PC-3 (cell line): ENCODE measurements at regions not wholly inside any gene's neighbourhood (a gene's known extent, or its start where the extent isn't known, plus 50 kb on each side); places are given as distances from the start of the nearest gene placed in this dataset.
A peak's percentile ranks its signal among the peaks of the same experiment; 100 is the strongest.

Experiments used
- ATAC-seq: fragments of 200-7000 bp; cut with Tn5 transposase; 2 replicates; pipeline ENCODE4 v1.9.1; 2020; ENCODE audit warnings: mild to moderate bottlenecking, moderate library complexity
- BruUV-seq: library from RNA; stranded (reverse); fragments of 400-500 nt; replicated peaks from 2 replicates; lab custom pipeline; 2021; lab: Mats Ljungman, UMichigan
- CTCF ChIA-PET: fragments of 300-600 bp; sonication (Branson Sonifier 250); formaldehyde crosslinking; loops from one replicate; lab custom pipeline; 2022; ENCODE audit warnings: antibody characterized with exemption; lab: Charles Lee
- POLR2A ChIA-PET: fragments of 300-600 bp; sonication (Branson Sonifier 250); formaldehyde crosslinking; loops from one replicate; lab custom pipeline; 2022; ENCODE audit warnings: antibody characterized with exemption; ENCODE audit not compliant: unreplicated experiment; lab: Charles Lee
- DNase-seq: peaks from one replicate; pipeline ENCODE4 v3.0.0-alpha.2; 2015
- H2AFZ ChIP-seq: fragments of 300-600 bp; sonication (generic); 2 replicates; pipeline ENCODE4 v1.6.0; 2016; ENCODE audit warnings: antibody characterized with exemption, low read length
- H3F3A ChIP-seq: fragments of 300-600 bp; sonication (generic); one replicate; pipeline ENCODE4 v1.6.0; 2017; ENCODE audit warnings: antibody characterized with exemption, low read length, control low read depth, mild to moderate bottlenecking; ENCODE audit not compliant: unreplicated experiment
- H3K27ac ChIP-seq: fragments of 300-600 bp; sonication (generic); 2 replicates; pipeline ENCODE4 v1.5.1; 2016; ENCODE audit warnings: mild to moderate bottlenecking, low read length
- H3K27me3 ChIP-seq: fragments of 300-600 bp; sonication (generic); 2 replicates; pipeline ENCODE4 v1.6.1; 2016; ENCODE audit warnings: low read length, mixed read lengths
- H3K36me3 ChIP-seq: fragments of 300-600 bp; sonication (generic); 2 replicates; pipeline ENCODE4 v1.6.1; 2016; ENCODE audit warnings: low read depth, mixed run types, low read length, mixed read lengths
- H3K4me1 ChIP-seq: fragments of 300-600 bp; sonication (generic); 2 replicates; pipeline ENCODE4 v1.5.1; 2016; ENCODE audit warnings: low read length; ENCODE audit not compliant: insufficient read depth
- H3K4me2 ChIP-seq: fragments of 300-600 bp; sonication (generic); 2 replicates; pipeline ENCODE4 v1.6.0; 2016; ENCODE audit warnings: low read length
- H3K4me3 ChIP-seq: fragments of 300-600 bp; sonication (generic); 2 replicates; pipeline ENCODE4 v1.5.1; 2016; ENCODE audit warnings: mild to moderate bottlenecking, low read length, mixed read lengths
- H3K79me2 ChIP-seq: fragments of 300-600 bp; sonication (generic); 2 replicates; pipeline ENCODE4 v1.6.1; 2017; ENCODE audit warnings: low read length, mixed read lengths
- H3K9ac ChIP-seq: fragments of 300-600 bp; sonication (generic); 2 replicates; pipeline ENCODE4 v1.6.0; 2016; ENCODE audit warnings: mild to moderate bottlenecking, low read length
- H3K9me2 ChIP-seq: fragments of 300-600 bp; sonication (generic); replicated peaks from 2 replicates; pipeline ENCODE4 v1.6.1; 2016; ENCODE audit warnings: mixed run types, low read length, mixed read lengths
- H3K9me3 ChIP-seq: fragments of 300-600 bp; sonication (generic); 2 replicates; pipeline ENCODE4 v1.6.1; 2016; ENCODE audit warnings: low read length, mixed read lengths
- H4K20me1 ChIP-seq: fragments of 300-600 bp; sonication (generic); 2 replicates; pipeline ENCODE4 v1.6.1; 2016; ENCODE audit warnings: low read length, mixed read lengths
- EZH2 ChIP-seq: fragments of 300-600 bp; sonication (generic); IDR thresholded peaks from one replicate; pipeline ENCODE4 v1.6.1; 2017; ENCODE audit warnings: antibody characterized with exemption, mild to moderate bottlenecking, low read length; ENCODE audit not compliant: unreplicated experiment
- EZH2phosphoT487 ChIP-seq: fragments of 300-600 bp; sonication (generic); IDR thresholded peaks from 2 replicates; pipeline ENCODE4 v1.6.1; 2018; ENCODE audit warnings: mild to moderate bottlenecking, antibody characterized with exemption, low read length, borderline replicate concordance
- intact Hi-C: fragments of 100-400 bp; cut with micrococcal nuclease; formaldehyde crosslinking; loops from 2 replicates; pipeline ENCODE4 v1.9.0; 2023
- TF ChIP-seq, protein P1 (sequence below): fragments of 300-600 bp; sonication (generic); conservative IDR thresholded peaks from 2 replicates; pipeline ENCODE4 v1.5.1; 2017; ENCODE audit warnings: antibody characterized with exemption, low read depth, mild to moderate bottlenecking, low read length

DNA sequence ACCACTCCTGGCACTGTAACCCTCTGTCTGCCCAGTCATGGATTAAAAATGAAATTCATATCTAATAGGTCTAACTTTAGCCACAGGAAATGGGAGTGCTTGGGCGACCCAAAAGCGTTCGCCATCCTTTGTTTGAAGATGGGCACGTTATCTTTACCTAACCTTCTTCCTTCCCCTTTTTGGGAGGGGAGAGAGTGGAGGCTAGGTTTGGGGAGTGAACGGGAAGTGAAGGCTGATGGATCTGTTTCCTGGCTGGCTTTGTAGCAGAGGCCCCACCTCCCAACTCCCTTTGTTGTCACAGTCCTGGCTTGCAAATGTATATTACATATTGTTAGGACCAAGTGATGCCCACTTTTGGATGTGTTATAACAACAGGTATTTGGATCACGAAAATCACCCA, 98.1 kb upstream of the ARHGEF3 start:
- intact Hi-C loops, result no loop called here
- Histone ChIP-seq H4K20me1 (no peaks in the 10 kb centered on the region), H3K9ac (no peak overlapping the region), H2AFZ (no peak overlapping the region), H3K4me3 (no peak overlapping the region), H3K4me2 (no peak overlapping the region), H3K36me3 (no peaks in the 10 kb centered on the region), H3K27me3 (no peaks in the 10 kb centered on the region), H3K79me2 (no peaks in the 10 kb centered on the region), H3K27ac (no peak overlapping the region), H3K9me3 (no peaks in the 10 kb centered on the region), H3F3A (no peaks in the 10 kb centered on the region), H3K4me1 (no peaks in the 10 kb centered on the region), H3K9me2 (no peaks in the 10 kb centered on the region)
- no peak for DNase-seq
- ChIA-PET CTCF (no interaction called here), POLR2A (no interaction called here)
- BruUV-seq, result no TSS peak
- TF ChIP-seq EZH2 (no peak), EZH2phosphoT487 (no peak)
- no peak for ATAC-seq

- no TSS peak for BruUV-seq
- TF ChIP-seq EZH2phosphoT487, result no peak
- no peak for TF ChIP-seq EZH2
- TF ChIP-seq, protein P1, sequence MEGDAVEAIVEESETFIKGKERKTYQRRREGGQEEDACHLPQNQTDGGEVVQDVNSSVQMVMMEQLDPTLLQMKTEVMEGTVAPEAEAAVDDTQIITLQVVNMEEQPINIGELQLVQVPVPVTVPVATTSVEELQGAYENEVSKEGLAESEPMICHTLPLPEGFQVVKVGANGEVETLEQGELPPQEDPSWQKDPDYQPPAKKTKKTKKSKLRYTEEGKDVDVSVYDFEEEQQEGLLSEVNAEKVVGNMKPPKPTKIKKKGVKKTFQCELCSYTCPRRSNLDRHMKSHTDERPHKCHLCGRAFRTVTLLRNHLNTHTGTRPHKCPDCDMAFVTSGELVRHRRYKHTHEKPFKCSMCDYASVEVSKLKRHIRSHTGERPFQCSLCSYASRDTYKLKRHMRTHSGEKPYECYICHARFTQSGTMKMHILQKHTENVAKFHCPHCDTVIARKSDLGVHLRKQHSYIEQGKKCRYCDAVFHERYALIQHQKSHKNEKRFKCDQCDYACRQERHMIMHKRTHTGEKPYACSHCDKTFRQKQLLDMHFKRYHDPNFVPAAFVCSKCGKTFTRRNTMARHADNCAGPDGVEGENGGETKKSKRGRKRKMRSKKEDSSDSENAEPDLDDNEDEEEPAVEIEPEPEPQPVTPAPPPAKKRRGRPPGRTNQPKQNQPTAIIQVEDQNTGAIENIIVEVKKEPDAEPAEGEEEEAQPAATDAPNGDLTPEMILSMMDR, result no peak
- Histone ChIP-seq H3K9ac (no peak overlapping the region), H3K27me3 (no peaks in the 10 kb centered on the region), H3K27ac (no peak overlapping the region), H3K4me1 (no peaks in the 10 kb centered on the region), H3K4me3 (no peak overlapping the region), H3K9me2 (no peaks in the 10 kb centered on the region), H2AFZ (no peak overlapping the region), H3K4me2 (no peak overlapping the region), H3K79me2 (no peaks in the 10 kb centered on the region), H3K9me3 (no peaks in the 10 kb centered on the region), H4K20me1 (no peaks in the 10 kb centered on the region), H3F3A (no peaks in the 10 kb centered on the region), H3K36me3 (no peaks in the 10 kb centered on the region)
- no peak for DNase-seq
- intact Hi-C loops, result no loop called here
- POLR2A ChIA-PET, result no interaction called here
- peak; percentile 40; the same call in 1 of the 2 replicates for ATAC-seq
- CTCF ChIA-PET, result no interaction called here
Observed at GRCh38 chr3:56899078-56899477, 97.3 kb upstream of the ARHGEF3 start.

- no TSS peak for BruUV-seq
- Histone ChIP-seq H3K27ac (no peak overlapping the region), H3K4me1 (no peaks in the 10 kb centered on the region), H3K9me2 (no peaks in the 10 kb centered on the region), H3F3A (no peaks in the 10 kb centered on the region), H3K79me2 (no peaks in the 10 kb centered on the region), H3K36me3 (no peaks in the 10 kb centered on the region), H3K4me3 (no peak overlapping the region), H3K9me3 (no peaks in the 10 kb centered on the region), H3K4me2 (no peak overlapping the region), H3K9ac (no peak overlapping the region), H3K27me3 (no peaks in the 10 kb centered on the region), H2AFZ (no peak overlapping the region), H4K20me1 (no peaks in the 10 kb centered on the region)
- TF ChIP-seq, protein P1, result no peak
- TF ChIP-seq EZH2phosphoT487 (no peak), EZH2 (no peak)
- CTCF ChIA-PET, result no interaction called here
- POLR2A ChIA-PET, result no interaction called here
- ATAC-seq (no peak), DNase-seq (no peak)
- intact Hi-C loops, result no loop called here
Observed at GRCh38 chr3:56896357-56896756, 94.6 kb upstream of the ARHGEF3 start.
